Smooth muscle cell (in vitro differentiated cells): ENCODE measurements at regions not wholly inside any gene's neighbourhood (a gene's known extent, or its start where the extent isn't known, plus 50 kb on each side); places are given as distances from the start of the nearest gene placed in this dataset.
"Not testable (repeated sequence)": the region's sequence is repeated elsewhere in the genome, so short reads cannot be mapped to it uniquely, and the experiment has no call there.

Experiments
- DNase-seq: peaks from one replicate; lab custom pipeline; 2025; ENCODE audit not compliant: unreplicated experiment; lab: John Stamatoyannopoulos, UW
- H2AFZ ChIP-seq: fragments of 200-600 bp; sonication (generic); 2 replicates; pipeline ENCODE4 v1.6.0; 2016; ENCODE audit warnings: antibody characterized with exemption, low read depth, mild to moderate bottlenecking
- H3F3A ChIP-seq: fragments of 200-600 bp; sonication (generic); 2 replicates; pipeline ENCODE4 v1.6.0; 2017; ENCODE audit warnings: antibody characterized with exemption, low read depth
- H3K27ac ChIP-seq: fragments of 200-600 bp; sonication (generic); 2 replicates; pipeline ENCODE4 v1.5.1; 2016; ENCODE audit warnings: low read depth, mild to moderate bottlenecking
- H3K27me3 ChIP-seq: fragments of 200-600 bp; sonication (generic); 2 replicates; pipeline ENCODE4 v1.6.1; 2016; ENCODE audit warnings: low read depth, mild to moderate bottlenecking
- H3K36me3 ChIP-seq: fragments of 200-600 bp; sonication (generic); 2 replicates; pipeline ENCODE4 v1.5.1; 2016; ENCODE audit warnings: low read depth
- H3K4me1 ChIP-seq: fragments of 200-600 bp; sonication (generic); 2 replicates; pipeline ENCODE4 v1.5.1; 2016; ENCODE audit warnings: low read depth
- H3K4me2 ChIP-seq: fragments of 200-600 bp; sonication (generic); 2 replicates; pipeline ENCODE4 v1.6.0; 2016; ENCODE audit warnings: mild to moderate bottlenecking
- H3K4me3 ChIP-seq: fragments of 200-600 bp; sonication (generic); 2 replicates; pipeline ENCODE4 v1.5.1; 2016; ENCODE audit warnings: mild to moderate bottlenecking
- H3K79me2 ChIP-seq: fragments of 200-600 bp; sonication (generic); 2 replicates; pipeline ENCODE4 v1.6.0; 2016; ENCODE audit warnings: low read depth, mild to moderate bottlenecking
- H3K9ac ChIP-seq: fragments of 200-600 bp; sonication (generic); 2 replicates; pipeline ENCODE4 v1.6.0; 2016; ENCODE audit warnings: low read depth
- H3K9me3 ChIP-seq: fragments of 200-600 bp; sonication (generic); replicated peaks from 2 replicates; pipeline ENCODE4 v1.5.1; 2016; ENCODE audit warnings: low read depth
- H4K20me1 ChIP-seq: fragments of 200-600 bp; sonication (generic); 2 replicates; pipeline ENCODE4 v1.6.0; 2016; ENCODE audit warnings: low read depth
- CTCF ChIP-seq: fragments of 200-600 bp; sonication (generic); IDR thresholded peaks from 2 replicates; pipeline ENCODE4 v1.5.1; 2017; ENCODE audit warnings: borderline replicate concordance, mild to moderate bottlenecking, antibody characterized with exemption; ENCODE audit not compliant: insufficient read depth, poor library complexity, severe bottlenecking
- WGBS: methylation state at CpG from one replicate; pipeline ENCODE4 v1.1.7; 2016; ENCODE audit warnings: low lambda C conversion rate; 5-methylcytosine and 5-hydroxymethylcytosine counted together

- no peaks in the 10 kb centered on the region for H3F3A ChIP-seq
- no peak overlapping the region for H3K4me3 ChIP-seq
- no peaks in the 10 kb centered on the region for H3K36me3 ChIP-seq
- no peaks in the 10 kb centered on the region for H4K20me1 ChIP-seq
- WGBS: 28% methylated on average over 3 of the region's 3 CpGs
- H3K4me2 ChIP-seq: no peak overlapping the region
- no peak overlapping the region for H2AFZ ChIP-seq
- no peaks in the 10 kb centered on the region for H3K27me3 ChIP-seq
- TF ChIP-seq CTCF: peak; percentile 39
- DNase-seq: no peak
- no peak overlapping the region for H3K27ac ChIP-seq
- no peak overlapping the region for H3K9ac ChIP-seq
- H3K9me3 ChIP-seq: no peaks in the 10 kb centered on the region
- H3K4me1 ChIP-seq: peaks cover 6% of the 10 kb centered on the region
- H3K79me2 ChIP-seq: no peaks in the 10 kb centered on the region
Observed at GRCh38 chr7:51369746-51370145, 53.1 kb upstream of the COBL start.

- not testable (repeated sequence) for H3K79me2 ChIP-seq, H3K27me3 ChIP-seq, H3K9ac ChIP-seq, H4K20me1 ChIP-seq, H3K9me3 ChIP-seq, H3K4me1 ChIP-seq, DNase-seq, H3K27ac ChIP-seq, H2AFZ ChIP-seq, H3F3A ChIP-seq, H3K4me3 ChIP-seq, H3K36me3 ChIP-seq, H3K4me2 ChIP-seq
- 82% methylated on average over 3 of the region's 3 CpGs for WGBS
Observed at GRCh38 chr7:51369228-51369627, 52.6 kb upstream of the COBL start.

GRCh38 chr7:51368334-51368733 lies 51.7 kb upstream of the COBL start:
- H3F3A ChIP-seq: no peaks in the 10 kb centered on the region
- H3K4me2 ChIP-seq: no peak overlapping the region
- no peaks in the 10 kb centered on the region for H4K20me1 ChIP-seq
- no peak for DNase-seq
- H3K27me3 ChIP-seq: no peaks in the 10 kb centered on the region
- H3K4me3 ChIP-seq: no peak overlapping the region
- no peak overlapping the region for H2AFZ ChIP-seq
- peaks cover 6% of the 10 kb centered on the region for H3K4me1 ChIP-seq
- WGBS: 95% methylated on average over 1 of the region's 1 CpG
- no peaks in the 10 kb centered on the region for H3K79me2 ChIP-seq
- no peaks in the 10 kb centered on the region for H3K36me3 ChIP-seq
- TF ChIP-seq CTCF: no peak
- H3K27ac ChIP-seq: no peak overlapping the region
- no peaks in the 10 kb centered on the region for H3K9me3 ChIP-seq
- no peak overlapping the region for H3K9ac ChIP-seq

- no peak for DNase-seq
- H3K4me2 ChIP-seq: no peak overlapping the region
- H3F3A ChIP-seq: no peaks in the 10 kb centered on the region
- H3K9ac ChIP-seq: no peak overlapping the region
- no peaks in the 10 kb centered on the region for H3K9me3 ChIP-seq
- no peaks in the 10 kb centered on the region for H3K36me3 ChIP-seq
- H2AFZ ChIP-seq: no peak overlapping the region
- H4K20me1 ChIP-seq: no peaks in the 10 kb centered on the region
- no peak overlapping the region for H3K4me3 ChIP-seq
- H3K27ac ChIP-seq: no peak overlapping the region
- H3K4me1 ChIP-seq: peaks cover 6% of the 10 kb centered on the region
- H3K79me2 ChIP-seq: no peaks in the 10 kb centered on the region
- H3K27me3 ChIP-seq: no peaks in the 10 kb centered on the region
- no peak for TF ChIP-seq CTCF
- 69% methylated on average over 3 of the region's 3 CpGs for WGBS
Observed at GRCh38 chr7:51367614-51367968, 51.0 kb upstream of the COBL start.
